ENCODE measurements at regions not wholly inside any gene's neighbourhood (a gene's known extent, or its start where the extent isn't known, plus 50 kb on each side); places are given as distances from the start of the nearest gene placed in this dataset.

DNA sequence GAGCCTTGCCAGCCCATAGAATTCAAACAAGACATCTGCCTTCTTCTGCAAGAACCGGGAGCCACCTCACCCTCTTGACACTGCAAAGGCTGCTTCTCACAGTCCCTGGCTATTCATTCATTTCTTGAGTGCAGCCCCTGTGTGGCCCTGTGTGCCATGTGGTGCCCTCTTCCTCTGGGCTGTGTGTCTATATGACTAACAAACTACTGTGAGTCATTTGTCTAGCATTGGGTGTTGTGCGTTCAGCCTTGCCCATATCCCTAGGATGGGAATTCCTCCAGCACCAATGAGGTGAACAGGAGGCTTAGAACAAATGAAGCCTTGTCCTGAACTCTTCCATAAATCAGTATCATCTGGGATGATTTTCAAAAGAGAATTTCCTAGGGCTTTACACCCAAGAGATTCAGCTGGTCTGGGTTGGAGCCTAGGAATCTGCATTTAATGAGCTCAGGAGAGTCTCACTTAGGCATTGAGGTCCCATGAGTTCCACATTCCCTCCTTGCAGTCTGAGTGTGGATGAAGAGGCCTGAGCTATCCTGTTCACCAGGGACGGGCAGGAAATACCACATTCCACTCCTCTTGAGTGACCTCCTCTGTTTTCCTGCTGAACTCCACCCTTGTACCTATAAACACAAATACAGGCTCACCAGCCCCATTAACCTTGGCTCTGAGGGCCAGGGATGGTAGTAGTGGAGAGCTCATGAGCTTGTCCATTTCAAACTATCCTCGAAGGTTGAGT is 308.7 kb upstream of the N4BP1 start:
- TF ChIP-seq, protein P1, sequence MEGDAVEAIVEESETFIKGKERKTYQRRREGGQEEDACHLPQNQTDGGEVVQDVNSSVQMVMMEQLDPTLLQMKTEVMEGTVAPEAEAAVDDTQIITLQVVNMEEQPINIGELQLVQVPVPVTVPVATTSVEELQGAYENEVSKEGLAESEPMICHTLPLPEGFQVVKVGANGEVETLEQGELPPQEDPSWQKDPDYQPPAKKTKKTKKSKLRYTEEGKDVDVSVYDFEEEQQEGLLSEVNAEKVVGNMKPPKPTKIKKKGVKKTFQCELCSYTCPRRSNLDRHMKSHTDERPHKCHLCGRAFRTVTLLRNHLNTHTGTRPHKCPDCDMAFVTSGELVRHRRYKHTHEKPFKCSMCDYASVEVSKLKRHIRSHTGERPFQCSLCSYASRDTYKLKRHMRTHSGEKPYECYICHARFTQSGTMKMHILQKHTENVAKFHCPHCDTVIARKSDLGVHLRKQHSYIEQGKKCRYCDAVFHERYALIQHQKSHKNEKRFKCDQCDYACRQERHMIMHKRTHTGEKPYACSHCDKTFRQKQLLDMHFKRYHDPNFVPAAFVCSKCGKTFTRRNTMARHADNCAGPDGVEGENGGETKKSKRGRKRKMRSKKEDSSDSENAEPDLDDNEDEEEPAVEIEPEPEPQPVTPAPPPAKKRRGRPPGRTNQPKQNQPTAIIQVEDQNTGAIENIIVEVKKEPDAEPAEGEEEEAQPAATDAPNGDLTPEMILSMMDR (conservative IDR thresholded peaks at IDR 0.05): no peak
- no peak overlapping the region for H3K27ac ChIP-seq

DNA sequence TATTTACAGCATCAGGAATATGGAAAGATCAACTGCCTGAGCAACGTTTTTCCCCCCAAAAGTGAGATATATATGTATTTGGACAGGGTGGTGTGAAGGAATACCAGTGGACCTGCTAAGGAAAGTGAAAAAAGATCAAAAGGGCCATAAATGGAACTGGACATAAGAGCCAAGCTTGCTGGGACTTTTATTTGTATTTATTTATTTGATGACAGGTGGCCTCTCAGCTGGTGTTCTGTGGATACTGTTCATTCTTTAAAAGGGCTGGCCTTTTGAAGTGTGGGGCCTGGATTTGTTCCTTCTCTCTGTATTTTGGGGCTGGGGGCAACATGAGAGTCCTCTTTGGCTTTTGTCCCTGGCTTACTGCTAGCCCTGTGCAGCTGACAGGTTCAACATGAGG is 306.6 kb upstream of the N4BP1 start:
- TF ChIP-seq, protein P1 (conservative IDR thresholded peaks at IDR 0.05): no peak
- H3K27ac ChIP-seq: no peak overlapping the region

- TF ChIP-seq, protein P1 (conservative IDR thresholded peaks at IDR 0.05): no peak
- no peak overlapping the region for H3K27ac ChIP-seq
Measured at GRCh38 chr16:48914070-48914469, 304.1 kb upstream of the N4BP1 start.

GRCh38 chr16:48913384-48913783 is 303.4 kb upstream of the N4BP1 start:
- no peak overlapping the region for H3K27ac ChIP-seq
- TF ChIP-seq, protein P1 (conservative IDR thresholded peaks at IDR 0.05): no peak

DNA sequence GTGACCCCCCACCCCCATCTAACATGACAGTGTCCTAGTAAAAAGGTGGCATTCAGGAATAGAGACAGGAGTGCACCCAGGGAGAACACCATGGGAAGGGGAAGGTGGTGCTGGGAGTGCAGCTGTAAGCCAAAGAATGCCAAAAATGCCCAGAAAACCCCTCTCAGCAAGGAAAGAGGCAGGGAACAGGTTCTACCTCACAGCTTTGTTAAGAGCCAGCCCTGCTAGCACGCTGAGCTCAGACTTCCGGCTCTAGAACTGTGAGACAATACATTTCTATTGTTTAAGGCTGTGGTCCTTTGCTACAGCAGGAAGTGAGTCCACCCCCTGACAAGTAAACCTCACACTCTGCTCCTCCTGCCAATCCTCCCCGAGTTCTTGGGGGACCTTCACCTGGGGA is 302.4 kb upstream of the N4BP1 start:
- TF ChIP-seq, protein P1 (conservative IDR thresholded peaks at IDR 0.05): no peak
- no peak overlapping the region for H3K27ac ChIP-seq

DNA sequence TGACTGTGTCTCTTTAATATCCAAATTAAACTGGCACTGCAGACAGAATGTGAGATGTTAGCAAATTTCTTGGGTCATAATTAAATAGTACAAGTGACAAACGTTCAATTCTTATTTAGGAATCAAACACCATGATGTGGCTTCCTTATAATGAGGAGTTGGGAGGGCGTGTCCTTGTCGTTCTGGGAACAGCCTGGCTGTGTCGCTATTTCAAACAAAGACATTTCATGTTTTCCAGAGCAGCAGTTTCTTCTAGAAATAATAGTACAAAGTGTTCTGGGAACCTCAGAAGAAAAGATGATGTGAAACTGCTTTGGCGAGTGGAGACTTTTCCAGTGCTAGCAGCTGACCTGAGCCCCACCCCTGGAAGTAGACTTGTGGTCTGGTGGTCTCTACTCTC is 301.7 kb upstream of the N4BP1 start:
- no peak overlapping the region for H3K27ac ChIP-seq
- TF ChIP-seq, protein P1 (conservative IDR thresholded peaks at IDR 0.05): peak; percentile 23; the same call in 1 of the 2 replicates

- no peak overlapping the region for H3K27ac ChIP-seq
- TF ChIP-seq, protein P1 (conservative IDR thresholded peaks at IDR 0.05): no peak
Measured at GRCh38 chr16:48910214-48910613, 300.2 kb upstream of the N4BP1 start.
